ENCODE measurements at regions not wholly inside any gene's neighbourhood (a gene's known extent, or its start where the extent isn't known, plus 50 kb on each side); places are given as distances from the start of the nearest gene placed in this dataset.

DNA sequence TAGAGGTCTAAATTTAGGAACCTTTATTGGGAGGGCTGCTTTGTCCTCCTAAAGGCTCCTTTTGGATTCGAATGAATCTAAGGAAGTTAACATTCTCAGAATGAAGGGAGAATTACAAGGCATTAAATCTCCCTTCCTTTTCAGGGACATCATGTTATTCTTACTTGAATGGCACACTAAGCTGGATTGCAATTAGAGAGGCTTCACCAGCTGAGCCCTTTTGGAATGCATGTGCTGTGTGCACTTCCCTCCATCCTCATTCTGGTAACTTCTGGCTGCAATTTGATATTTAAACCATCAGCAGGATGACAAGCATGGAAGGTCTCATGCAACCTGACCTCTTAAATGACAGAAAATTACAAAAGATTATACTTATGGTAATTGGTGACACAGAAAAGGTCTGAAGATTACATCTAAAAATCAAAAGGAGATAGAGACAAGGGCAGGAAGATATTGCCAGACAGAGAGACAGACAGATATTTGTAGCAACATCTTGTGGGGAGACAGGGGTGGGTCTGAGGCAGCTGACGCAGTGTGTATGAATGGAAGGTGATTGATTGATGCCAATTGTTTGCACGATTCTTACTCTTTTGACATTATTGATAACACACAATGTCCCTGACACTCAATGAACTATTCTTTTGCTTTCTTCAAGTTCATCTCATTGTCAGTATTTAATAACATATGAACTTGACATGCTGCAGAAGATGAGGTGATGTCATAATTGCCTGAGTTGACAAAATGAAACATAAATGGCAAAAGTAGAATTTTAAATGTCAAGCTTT, 570.8 kb upstream of the GYPC start:
- FAIRE-seq = no peak
- DNase-seq = peak in 2 of 5 donors; percentile 3 to 7
- TF ChIP-seq CTCF (IDR thresholded peaks at IDR 0.05; ENCODE audit: borderline replicate concordance, extremely low read depth, insufficient read depth) = no peak

DNA sequence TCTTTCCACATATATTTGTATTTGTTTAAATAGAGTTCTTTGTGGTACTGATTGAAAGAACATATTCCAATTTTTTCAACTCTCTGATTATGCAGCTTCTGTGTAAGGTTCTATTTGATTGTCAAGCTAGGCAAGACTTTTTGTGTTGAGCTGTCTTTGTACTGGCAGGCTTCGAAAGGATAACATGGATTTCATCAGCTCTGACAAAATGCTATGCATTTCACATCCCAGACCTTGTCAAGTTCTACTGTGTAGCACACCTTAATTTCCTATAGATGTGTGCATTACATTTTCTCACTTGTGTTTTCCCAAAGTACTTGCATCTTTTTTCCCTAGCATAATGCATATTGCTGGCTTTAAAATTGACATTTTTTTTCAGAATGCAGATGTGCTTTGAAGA, 555.0 kb upstream of the GYPC start:
- DNase-seq (no peak), FAIRE-seq (no peak)
- Histone ChIP-seq H3K4me1 (ENCODE audit: control insufficient read depth in 2 of 3, insufficient read depth in 2 of 3, low read depth in 1 of 3, low read length in 3 of 3) (no peaks in the 10 kb centered on the region), H3K4me3 (ENCODE audit: low read length in 3 of 3) (no peak overlapping the region), H3K27me3 (ENCODE audit: control insufficient read depth, insufficient read depth, low read length) (no peaks in the 10 kb centered on the region), H3K9ac (ENCODE audit: low read length in 3 of 3) (no peak overlapping the region), H3K9me3 (ENCODE audit: control insufficient read depth in 2 of 3, insufficient read depth in 1 of 3, low read length in 3 of 3) (no peaks in the 10 kb centered on the region), H3K36me3 (ENCODE audit: control insufficient read depth in 2 of 3, insufficient read depth in 3 of 3, low read length in 3 of 3) (no peaks in the 10 kb centered on the region), H3K27ac (ENCODE audit: low read depth in 2 of 2, low read length in 2 of 2) (no peak overlapping the region)
- TF ChIP-seq CTCF (IDR thresholded peaks at IDR 0.05; ENCODE audit: borderline replicate concordance, extremely low read depth, insufficient read depth) = no peak
- intact Hi-C loops (cut with DNase I) = no loop called here

More for the DNA sequence above, 570.8 kb upstream of the GYPC start:
- intact Hi-C loops (cut with DNase I) = no loop called here
- Histone ChIP-seq H3K27ac (ENCODE audit: low read depth in 2 of 2, low read length in 2 of 2) (no peak overlapping the region), H3K27me3 (ENCODE audit: control insufficient read depth, insufficient read depth, low read length) (no peaks in the 10 kb centered on the region), H3K9me3 (ENCODE audit: control insufficient read depth in 2 of 3, insufficient read depth in 1 of 3, low read length in 3 of 3) (no peaks in the 10 kb centered on the region), H3K9ac (ENCODE audit: low read length in 3 of 3) (no peak overlapping the region), H3K4me1 (ENCODE audit: control insufficient read depth in 2 of 3, insufficient read depth in 2 of 3, low read depth in 1 of 3, low read length in 3 of 3) (no peaks in the 10 kb centered on the region), H3K36me3 (ENCODE audit: control insufficient read depth in 2 of 3, insufficient read depth in 3 of 3, low read length in 3 of 3) (no peaks in the 10 kb centered on the region), H3K4me3 (ENCODE audit: low read length in 3 of 3) (no peak overlapping the region)

- H3K9me3 ChIP-seq (ENCODE audit: control insufficient read depth in 2 of 3, insufficient read depth in 1 of 3, low read length in 3 of 3) = no peaks in the 10 kb centered on the region
- no peak overlapping the region for H3K27ac ChIP-seq (ENCODE audit: low read depth in 2 of 2, low read length in 2 of 2)
- no peak overlapping the region for H3K4me3 ChIP-seq (ENCODE audit: low read length in 3 of 3)
- H3K9ac ChIP-seq (ENCODE audit: low read length in 3 of 3) = no peak overlapping the region
- H3K4me1 ChIP-seq (ENCODE audit: control insufficient read depth in 2 of 3, insufficient read depth in 2 of 3, low read depth in 1 of 3, low read length in 3 of 3) = no peaks in the 10 kb centered on the region
- TF ChIP-seq CTCF (IDR thresholded peaks at IDR 0.05; ENCODE audit: borderline replicate concordance, extremely low read depth, insufficient read depth) = no peak
- intact Hi-C loops (cut with DNase I) = no loop called here
- FAIRE-seq (no peak), DNase-seq (no peak)
- H3K27me3 ChIP-seq (ENCODE audit: control insufficient read depth, insufficient read depth, low read length) = no peaks in the 10 kb centered on the region
- H3K36me3 ChIP-seq (ENCODE audit: control insufficient read depth in 2 of 3, insufficient read depth in 3 of 3, low read length in 3 of 3) = no peaks in the 10 kb centered on the region
Measured at GRCh38 chr2:126106006-126106405, 550.0 kb upstream of the GYPC start.
